SK-N-SH (cell line): ENCODE measurements at regions not wholly inside any gene's neighbourhood (a gene's known extent, or its start where the extent isn't known, plus 50 kb on each side); places are given as distances from the start of the nearest gene placed in this dataset.

ENCODE experiments used
- ELF1 ChIP-seq: IDR thresholded peaks from 2 replicates; pipeline ENCODE4 v1.4.0; 2012
- IRF3 ChIP-seq: fragments of 150-350 bp; IDR thresholded peaks from 2 replicates; pipeline ENCODE4 v1.6.1; 2016; ENCODE audit warnings: mild to moderate bottlenecking, low read depth, low read length

DNA sequence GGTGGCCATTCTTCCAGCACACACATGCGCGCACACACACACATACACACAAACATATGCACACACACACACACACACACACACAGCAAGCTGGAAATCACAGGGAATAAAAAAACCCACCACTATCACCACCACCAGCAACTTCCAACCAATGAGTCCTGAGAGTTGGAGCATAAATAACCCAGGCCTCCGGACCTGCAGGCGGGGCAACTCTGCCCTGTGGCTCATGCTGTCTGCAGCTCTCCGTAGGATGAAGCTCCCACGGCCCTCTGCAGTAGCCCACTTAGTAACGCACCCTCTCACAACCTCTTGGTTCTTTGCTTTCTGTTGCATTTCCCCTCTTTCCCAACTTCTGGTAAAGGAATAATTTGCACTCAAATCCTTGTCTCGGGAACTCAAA lies 275.2 kb downstream of the PREX1 start:
- TF ChIP-seq IRF3 (no peak), ELF1 (no peak)
